Left forelimb (tissue), 1 donor: ENCODE measurements at regions not wholly inside any gene's neighbourhood (a gene's known extent, or its start where the extent isn't known, plus 50 kb on each side); places are given as distances from the start of the nearest gene placed in this dataset.

ENCODE experiments used
- DNase-seq: peaks from one replicate; pipeline ENCODE4 v3.0.0-alpha.2; 2018; ENCODE audit warnings: low spot score

GRCh38 chr14:101352567-101352966 lies 208.7 kb upstream of the DIO3 start:
- peak; percentile 15 for DNase-seq

- DNase-seq, result no peak
Measured at GRCh38 chr14:101353422-101353821, 207.9 kb upstream of the DIO3 start.

- DNase-seq, result no peak
Measured at GRCh38 chr14:101354726-101355125, 206.6 kb upstream of the DIO3 start.

GRCh38 chr14:101355284-101355683 lies 206.0 kb upstream of the DIO3 start:
- DNase-seq, result peak; percentile 14

- no peak for DNase-seq
Measured at GRCh38 chr14:101357038-101357437, 204.3 kb upstream of the DIO3 start.

GRCh38 chr14:101357559-101358319 lies 203.6 kb upstream of the DIO3 start:
- DNase-seq, result no peak

- DNase-seq, result no peak
Measured at GRCh38 chr14:101358320-101359125, 202.8 kb upstream of the DIO3 start.

- no peak for DNase-seq
Measured at GRCh38 chr14:101359221-101360053, 201.9 kb upstream of the DIO3 start.

- DNase-seq, result no peak
Measured at GRCh38 chr14:101360054-101360911, 201.0 kb upstream of the DIO3 start.

- DNase-seq, result no peak
Measured at GRCh38 chr14:101361044-101361443, 200.3 kb upstream of the DIO3 start.

GRCh38 chr14:101361451-101362433 lies 199.6 kb upstream of the DIO3 start:
- DNase-seq, result no peak

GRCh38 chr14:101362529-101363260 lies 198.6 kb upstream of the DIO3 start:
- DNase-seq, result no peak

GRCh38 chr14:101363261-101363555 lies 198.1 kb upstream of the DIO3 start:
- DNase-seq, result no peak

GRCh38 chr14:101363880-101364391 lies 197.4 kb upstream of the DIO3 start:
- no peak for DNase-seq

- no peak for DNase-seq
Measured at GRCh38 chr14:101364503-101365328, 196.6 kb upstream of the DIO3 start.

GRCh38 chr14:101365329-101366158 lies 195.8 kb upstream of the DIO3 start:
- DNase-seq, result no peak

GRCh38 chr14:101367421-101368261 lies 193.7 kb upstream of the DIO3 start:
- no peak for DNase-seq
